Kidney epithelial cell (primary cell): ENCODE measurements at regions not wholly inside any gene's neighbourhood (a gene's known extent, or its start where the extent isn't known, plus 50 kb on each side); places are given as distances from the start of the nearest gene placed in this dataset.

Experiments used
- DNase-seq: peaks from one replicate; pipeline ENCODE4 v3.0.0-alpha.2; 2010; ENCODE audit warnings: low read depth
- H3K27me3 ChIP-seq: 2 replicates; pipeline ENCODE4 v1.6.0; 2011; ENCODE audit warnings: low read length; ENCODE audit not compliant: control insufficient read depth, insufficient read depth
- H3K36me3 ChIP-seq: 2 replicates; pipeline ENCODE4 v1.5.1; 2011; ENCODE audit warnings: low read length; ENCODE audit not compliant: control insufficient read depth, insufficient read depth
- H3K4me3 ChIP-seq: 2 replicates; pipeline ENCODE4 v1.5.1; 2011; ENCODE audit warnings: low read depth, mild to moderate bottlenecking, control low read depth, low read length
- CTCF ChIP-seq: IDR thresholded peaks from 2 replicates; pipeline ENCODE4 v1.5.1; 2011; ENCODE audit warnings: mild to moderate bottlenecking, moderate library complexity, low read length, control low read depth, inconsistent platforms; ENCODE audit not compliant: insufficient read depth, poor library complexity, severe bottlenecking

DNA sequence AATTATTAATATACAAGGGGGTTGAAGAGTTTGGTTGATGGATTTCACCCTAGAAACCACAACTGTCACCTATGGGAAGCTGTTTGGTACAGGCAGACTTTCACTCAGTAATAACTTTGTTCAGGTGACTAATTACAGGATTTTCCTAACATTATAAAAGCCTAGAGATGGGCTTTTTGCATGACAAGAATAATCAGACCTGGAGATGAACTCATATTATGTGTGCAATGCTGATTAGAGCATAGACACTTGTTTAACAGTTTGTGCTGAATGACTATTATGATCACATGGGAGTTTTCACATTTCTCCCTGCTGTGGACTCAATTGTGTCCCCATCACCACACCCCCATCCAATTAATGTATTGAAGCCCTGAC lies 90.2 kb upstream of the STEAP4 start:
- no peak for DNase-seq

GRCh38 chr7:88396295-88396947 lies 89.7 kb upstream of the STEAP4 start:
- Histone ChIP-seq H3K36me3 (no peaks in the 10 kb centered on the region), H3K27me3 (no peaks in the 10 kb centered on the region), H3K4me3 (no peak overlapping the region)
- DNase-seq = no peak
- TF ChIP-seq CTCF = no peak

More for the DNA sequence above, 90.2 kb upstream of the STEAP4 start:
- no peak for TF ChIP-seq CTCF
- no peak overlapping the region for H3K4me3 ChIP-seq
- no peaks in the 10 kb centered on the region for H3K36me3 ChIP-seq
- no peaks in the 10 kb centered on the region for H3K27me3 ChIP-seq

GRCh38 chr7:88395715-88396114 lies 89.0 kb upstream of the STEAP4 start:
- TF ChIP-seq CTCF = no peak
- Histone ChIP-seq H3K27me3 (no peaks in the 10 kb centered on the region), H3K4me3 (no peak overlapping the region), H3K36me3 (no peaks in the 10 kb centered on the region)
- no peak for DNase-seq

DNA sequence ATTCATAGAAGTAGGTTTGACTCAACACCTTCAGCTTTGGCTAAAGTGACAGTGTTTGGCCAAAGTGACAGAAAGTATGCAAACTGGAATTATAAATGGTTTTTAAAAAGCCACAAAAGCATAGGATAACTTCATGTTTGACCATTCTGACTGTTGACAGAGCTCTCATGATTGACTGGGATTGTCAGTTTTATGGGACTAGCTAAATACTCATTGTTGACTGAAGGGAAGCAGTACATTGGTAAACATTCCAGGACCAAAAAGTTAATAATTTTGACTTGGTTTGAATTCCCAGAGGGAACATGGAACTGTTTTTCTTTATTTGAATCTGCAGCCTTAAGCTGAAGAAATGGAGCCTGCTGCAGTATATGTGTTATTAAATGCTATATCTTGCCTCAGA lies 84.6 kb upstream of the STEAP4 start:
- DNase-seq = no peak
- Histone ChIP-seq H3K4me3 (no peak overlapping the region), H3K36me3 (no peaks in the 10 kb centered on the region), H3K27me3 (no peaks in the 10 kb centered on the region)
- no peak for TF ChIP-seq CTCF

DNA sequence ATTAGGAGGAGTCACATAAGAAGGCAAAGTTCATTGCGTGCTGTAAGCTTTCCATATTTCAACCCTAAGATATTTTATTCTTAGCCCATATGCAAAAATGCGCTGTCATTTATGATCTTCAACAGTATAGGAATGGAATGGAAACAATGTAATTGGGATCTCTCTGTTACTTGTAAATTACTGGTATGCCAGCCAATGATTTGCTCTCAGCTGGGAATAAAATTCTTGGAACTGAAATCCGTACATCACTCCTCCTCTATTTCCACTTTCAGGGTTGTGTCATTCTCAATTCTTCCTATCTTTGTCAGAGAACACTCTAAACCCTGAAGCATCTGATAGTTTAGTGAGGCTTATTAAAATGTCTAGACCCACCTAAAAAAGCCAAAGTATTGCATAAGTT lies 80.7 kb upstream of the STEAP4 start:
- Histone ChIP-seq H3K36me3 (no peaks in the 10 kb centered on the region), H3K4me3 (no peak overlapping the region), H3K27me3 (no peaks in the 10 kb centered on the region)
- DNase-seq = no peak
- no peak for TF ChIP-seq CTCF

DNA sequence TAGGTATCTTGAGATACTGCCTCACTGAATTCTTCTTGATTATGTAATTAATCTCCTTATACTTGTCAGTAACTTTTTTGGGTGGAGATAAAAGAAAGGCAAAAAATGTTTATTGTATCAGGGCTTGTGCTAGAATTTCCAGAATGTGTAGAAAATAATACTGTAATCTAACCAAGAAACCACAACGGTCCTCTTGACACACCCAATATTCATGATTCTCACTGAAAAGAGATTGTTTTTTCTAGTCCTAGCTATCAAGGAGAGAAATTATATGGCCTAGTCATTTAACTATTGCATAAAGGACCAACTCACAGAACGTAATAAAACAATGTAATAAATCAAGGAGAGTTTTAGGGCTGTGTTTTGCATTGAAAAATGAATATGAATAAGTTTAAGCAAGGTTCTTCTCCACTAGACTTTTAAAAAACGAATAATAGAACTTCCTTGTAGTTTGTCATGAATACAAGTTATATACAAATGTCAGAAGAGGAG lies 80.0 kb upstream of the STEAP4 start:
- TF ChIP-seq CTCF = no peak
- Histone ChIP-seq H3K27me3 (no peaks in the 10 kb centered on the region), H3K36me3 (no peaks in the 10 kb centered on the region), H3K4me3 (no peak overlapping the region)
- no peak for DNase-seq
